PC-9 (cell line): ENCODE measurements at regions not wholly inside any gene's neighbourhood (a gene's known extent, or its start where the extent isn't known, plus 50 kb on each side); places are given as distances from the start of the nearest gene placed in this dataset.

Experiments
- CTCF ChIP-seq: fragments of 200-600 bp; sonication (generic); conservative IDR thresholded peaks from 2 replicates; pipeline ENCODE4 v1.6.1; 2017; ENCODE audit warnings: mixed run types, antibody characterized with exemption, mild to moderate bottlenecking, moderate library complexity
- EZH2 ChIP-seq: fragments of 200-600 bp; sonication (generic); IDR thresholded peaks from 2 replicates; pipeline ENCODE4 v1.8.0; 2017; ENCODE audit warnings: antibody characterized with exemption, low read depth

GRCh38 chr9:115867326-115867725 lies 286.3 kb upstream of the PAPPA start:
- no peak for TF ChIP-seq CTCF
- no peak for TF ChIP-seq EZH2
